ENCODE measurements at regions not wholly inside any gene's neighbourhood (a gene's known extent, or its start where the extent isn't known, plus 50 kb on each side); places are given as distances from the start of the nearest gene placed in this dataset.

DNA sequence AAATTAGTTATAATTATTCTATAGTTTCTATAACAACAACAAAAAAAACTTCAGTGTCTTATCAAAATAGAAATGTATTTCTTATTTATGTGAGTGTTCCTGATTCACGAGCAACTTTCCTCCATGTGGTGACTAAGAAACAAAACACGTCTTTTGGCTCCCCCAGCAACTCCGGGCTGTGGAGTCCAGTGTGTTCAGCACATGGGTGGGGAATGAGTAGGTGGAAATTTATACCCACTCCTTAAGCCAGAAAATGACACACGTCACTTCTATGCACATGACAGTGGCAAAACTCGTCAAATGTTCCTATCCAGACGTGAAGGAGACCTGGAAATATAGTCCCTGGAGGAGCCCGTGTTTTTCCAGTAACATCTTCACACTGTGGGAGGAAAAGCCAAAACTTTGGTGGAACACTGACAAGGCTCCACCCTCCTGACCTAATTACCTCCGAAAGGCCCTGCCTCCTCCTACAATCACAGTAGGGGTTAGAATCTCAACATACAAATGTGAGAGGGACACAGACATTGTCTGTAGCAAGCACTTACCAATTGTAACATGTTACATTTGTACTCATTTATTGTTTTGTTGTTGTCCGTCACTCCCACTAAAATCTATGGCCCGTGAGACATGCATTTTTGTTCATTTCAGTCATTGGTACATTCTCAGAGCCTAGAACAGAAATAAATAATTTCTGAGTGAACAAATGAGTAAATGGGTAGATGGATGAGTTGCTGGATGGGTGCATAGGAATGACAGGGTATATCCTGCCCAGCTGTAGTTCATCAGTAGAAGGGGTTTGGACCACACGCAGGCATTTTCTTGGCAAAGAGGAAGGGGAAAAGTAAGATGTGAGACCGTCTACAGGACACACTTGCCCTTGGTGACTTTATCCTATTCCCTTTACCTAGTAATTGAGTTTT is 605.8 kb upstream of the TENM3 start:
- no peak overlapping the region for H3K4me3 ChIP-seq (ENCODE audit: low read depth, low read length)
- H3K27ac ChIP-seq (ENCODE audit: low read depth, low read length) = no peak overlapping the region
- H3K4me1 ChIP-seq (ENCODE audit: control insufficient read depth, insufficient read depth, low read length) = no peaks in the 10 kb centered on the region
- no peak overlapping the region for H3K9ac ChIP-seq (ENCODE audit: low read depth, low read length)
- H3K9me3 ChIP-seq (ENCODE audit: control insufficient read depth, insufficient read depth, low read length) = no peaks in the 10 kb centered on the region
- H3K27me3 ChIP-seq (ENCODE audit: control insufficient read depth, insufficient read depth, low read length) = no peaks in the 10 kb centered on the region
- H3K36me3 ChIP-seq (ENCODE audit: control insufficient read depth, insufficient read depth, low read length) = no peaks in the 10 kb centered on the region

DNA sequence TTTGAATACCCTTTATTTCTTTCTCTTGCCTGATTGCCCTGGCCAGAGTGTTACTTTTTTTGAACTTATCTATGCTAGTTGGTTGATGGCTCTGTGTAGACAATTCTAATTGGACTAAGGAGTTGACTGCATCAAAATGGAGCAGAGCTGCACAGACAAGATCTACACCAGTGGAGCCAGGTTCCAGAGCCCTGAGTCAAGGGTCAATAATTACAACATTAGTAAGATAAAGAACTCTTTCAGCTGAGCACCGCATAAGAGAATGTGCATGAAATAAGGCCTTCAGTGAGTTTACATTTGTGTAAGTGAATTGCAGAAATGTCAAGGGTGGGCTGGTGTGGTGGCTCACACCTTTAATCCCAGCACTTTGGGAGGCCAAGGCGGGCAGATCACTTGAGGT is 599.7 kb upstream of the TENM3 start:
- no peaks in the 10 kb centered on the region for H3K9me3 ChIP-seq (ENCODE audit: control insufficient read depth, insufficient read depth, low read length)
- peaks cover 7% of the 10 kb centered on the region; the same call in 1 of the 2 replicates for H3K4me1 ChIP-seq (ENCODE audit: control insufficient read depth, insufficient read depth, low read length)
- no peak overlapping the region for H3K9ac ChIP-seq (ENCODE audit: low read depth, low read length)
- H3K36me3 ChIP-seq (ENCODE audit: control insufficient read depth, insufficient read depth, low read length) = no peaks in the 10 kb centered on the region
- no peak overlapping the region for H3K27ac ChIP-seq (ENCODE audit: low read depth, low read length)
- no peak overlapping the region for H3K4me3 ChIP-seq (ENCODE audit: low read depth, low read length)
- no peaks in the 10 kb centered on the region for H3K27me3 ChIP-seq (ENCODE audit: control insufficient read depth, insufficient read depth, low read length)

DNA sequence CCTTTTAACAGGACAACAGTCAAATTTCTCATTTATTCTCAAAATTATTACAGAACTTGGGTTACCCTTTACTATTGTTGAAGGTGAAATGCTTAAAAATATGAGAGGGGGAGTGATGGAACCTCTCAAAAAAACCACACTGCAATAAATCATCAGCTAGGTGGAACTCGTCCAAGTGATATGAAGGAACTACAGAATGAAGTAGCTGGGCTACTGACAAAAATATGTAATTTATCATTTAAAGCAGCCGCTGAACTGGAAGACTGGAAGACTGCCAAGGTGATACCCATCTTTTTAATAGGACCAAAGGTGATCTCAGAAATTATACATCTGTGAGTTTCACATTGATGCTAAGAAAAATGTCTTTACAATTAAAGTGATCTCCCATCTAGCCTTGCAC is 597.7 kb upstream of the TENM3 start:
- Histone ChIP-seq H3K4me1 (ENCODE audit: control insufficient read depth, insufficient read depth, low read length) (peaks cover 7% of the 10 kb centered on the region; the same call in 1 of the 2 replicates), H3K9me3 (ENCODE audit: control insufficient read depth, insufficient read depth, low read length) (no peaks in the 10 kb centered on the region), H3K4me3 (ENCODE audit: low read depth, low read length) (no peak overlapping the region), H3K27me3 (ENCODE audit: control insufficient read depth, insufficient read depth, low read length) (no peaks in the 10 kb centered on the region), H3K36me3 (ENCODE audit: control insufficient read depth, insufficient read depth, low read length) (no peaks in the 10 kb centered on the region), H3K9ac (ENCODE audit: low read depth, low read length) (no peak overlapping the region), H3K27ac (ENCODE audit: low read depth, low read length) (no peak overlapping the region)

DNA sequence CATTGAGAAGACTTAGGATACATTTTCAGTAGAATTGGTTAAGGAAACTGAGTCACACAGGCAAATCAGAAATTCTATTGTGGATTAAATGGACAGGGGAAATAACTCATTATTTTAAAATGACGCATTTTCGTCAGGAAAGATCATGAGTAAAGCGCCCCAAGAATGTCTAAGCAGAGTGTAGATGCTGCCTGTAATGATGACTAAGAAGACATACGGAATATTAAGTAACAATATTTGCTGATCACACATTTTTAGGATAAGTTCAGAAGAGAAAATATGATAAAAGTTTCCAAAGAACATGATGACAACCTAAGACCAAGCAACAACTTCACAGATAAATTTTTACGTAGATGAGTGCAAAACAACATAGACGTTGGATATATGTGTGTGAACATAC is 596.3 kb upstream of the TENM3 start:
- no peak overlapping the region for H3K9ac ChIP-seq (ENCODE audit: low read depth, low read length)
- no peaks in the 10 kb centered on the region for H3K9me3 ChIP-seq (ENCODE audit: control insufficient read depth, insufficient read depth, low read length)
- peaks cover 7% of the 10 kb centered on the region; the same call in 1 of the 2 replicates for H3K4me1 ChIP-seq (ENCODE audit: control insufficient read depth, insufficient read depth, low read length)
- no peak overlapping the region for H3K27ac ChIP-seq (ENCODE audit: low read depth, low read length)
- no peaks in the 10 kb centered on the region for H3K36me3 ChIP-seq (ENCODE audit: control insufficient read depth, insufficient read depth, low read length)
- H3K27me3 ChIP-seq (ENCODE audit: control insufficient read depth, insufficient read depth, low read length) = no peaks in the 10 kb centered on the region
- no peak overlapping the region for H3K4me3 ChIP-seq (ENCODE audit: low read depth, low read length)

DNA sequence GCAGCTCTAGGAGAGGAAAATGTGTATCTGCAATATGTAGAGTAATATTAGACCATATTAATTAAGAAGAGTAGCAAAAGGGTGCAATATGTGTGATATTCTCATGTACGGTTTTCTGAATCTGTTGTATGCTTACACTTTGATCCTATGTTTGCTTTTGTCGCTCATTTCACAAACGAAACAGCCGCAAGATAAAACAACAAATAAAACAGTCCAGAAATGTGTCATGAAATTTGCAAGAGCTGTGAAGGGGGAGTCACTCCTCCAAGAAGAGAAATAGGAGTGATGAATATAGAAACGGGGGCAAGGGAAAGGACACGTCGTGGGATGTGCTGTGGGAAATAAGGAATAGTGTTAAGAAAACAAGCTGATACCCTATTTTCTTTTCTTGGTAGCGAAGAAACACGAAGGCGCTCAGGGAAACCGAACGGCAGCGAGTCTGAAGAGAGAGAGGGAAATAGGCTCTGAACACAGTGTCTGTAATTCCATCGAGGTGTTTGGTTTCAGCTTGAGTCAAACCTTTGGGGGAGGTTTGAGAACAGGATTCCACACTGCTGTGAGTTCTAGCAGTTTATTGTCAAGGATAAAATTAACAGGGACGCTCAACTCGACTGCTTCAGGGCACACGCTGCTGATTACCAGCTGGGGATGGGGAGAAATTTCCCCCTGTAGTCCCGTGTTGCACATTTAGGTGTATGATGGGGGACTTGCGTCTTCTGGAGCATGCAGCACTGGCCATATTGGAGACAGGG is 595.6 kb upstream of the TENM3 start:
- no peaks in the 10 kb centered on the region for H3K36me3 ChIP-seq (ENCODE audit: control insufficient read depth, insufficient read depth, low read length)
- no peaks in the 10 kb centered on the region for H3K9me3 ChIP-seq (ENCODE audit: control insufficient read depth, insufficient read depth, low read length)
- H3K9ac ChIP-seq (ENCODE audit: low read depth, low read length) = no peak overlapping the region
- peaks cover 7% of the 10 kb centered on the region; the same call in 1 of the 2 replicates for H3K4me1 ChIP-seq (ENCODE audit: control insufficient read depth, insufficient read depth, low read length)
- no peak overlapping the region for H3K27ac ChIP-seq (ENCODE audit: low read depth, low read length)
- no peaks in the 10 kb centered on the region for H3K27me3 ChIP-seq (ENCODE audit: control insufficient read depth, insufficient read depth, low read length)
- H3K4me3 ChIP-seq (ENCODE audit: low read depth, low read length) = no peak overlapping the region

DNA sequence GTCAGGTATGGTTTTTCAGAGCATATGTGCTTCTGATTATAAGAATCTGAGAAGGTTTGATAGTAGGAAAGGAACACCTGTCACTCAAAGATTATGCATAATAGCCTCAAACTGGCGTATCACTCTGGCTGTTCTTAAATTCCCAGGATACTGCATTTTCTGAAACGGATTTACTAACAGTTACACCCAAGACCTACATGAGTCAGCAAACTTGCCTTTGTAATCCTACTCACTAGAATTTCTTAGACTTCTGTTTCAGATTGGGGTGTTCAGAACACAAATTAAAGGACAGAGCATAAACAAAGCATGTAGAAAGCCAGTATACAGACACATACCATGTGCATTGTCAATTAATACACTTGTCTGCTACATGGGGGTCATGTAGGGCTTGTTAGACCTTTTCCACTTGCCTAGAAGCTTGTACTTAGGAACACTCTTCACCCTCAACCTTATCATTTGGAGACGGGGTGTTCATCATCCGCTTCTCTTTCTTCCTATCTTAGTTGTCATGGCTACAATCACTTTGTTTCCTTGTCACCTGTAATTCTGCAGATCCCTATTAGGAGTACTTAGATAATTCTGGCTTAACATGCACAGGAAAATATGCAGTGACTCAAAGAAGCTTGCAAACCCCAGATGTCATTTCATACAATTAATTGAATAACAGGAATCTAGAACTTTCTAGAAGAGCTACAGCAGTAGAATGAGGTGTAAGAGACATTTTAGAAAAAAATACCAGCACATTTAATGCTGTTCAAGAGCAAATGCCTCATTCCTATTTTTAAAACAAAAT is 593.0 kb upstream of the TENM3 start:
- H3K27me3 ChIP-seq (ENCODE audit: control insufficient read depth, insufficient read depth, low read length) = no peaks in the 10 kb centered on the region
- H3K36me3 ChIP-seq (ENCODE audit: control insufficient read depth, insufficient read depth, low read length) = no peaks in the 10 kb centered on the region
- no peak overlapping the region for H3K27ac ChIP-seq (ENCODE audit: low read depth, low read length)
- no peaks in the 10 kb centered on the region for H3K9me3 ChIP-seq (ENCODE audit: control insufficient read depth, insufficient read depth, low read length)
- H3K4me3 ChIP-seq (ENCODE audit: low read depth, low read length) = no peak overlapping the region
- H3K9ac ChIP-seq (ENCODE audit: low read depth, low read length) = no peak overlapping the region
- peaks cover 7% of the 10 kb centered on the region; the same call in 1 of the 2 replicates for H3K4me1 ChIP-seq (ENCODE audit: control insufficient read depth, insufficient read depth, low read length)

DNA sequence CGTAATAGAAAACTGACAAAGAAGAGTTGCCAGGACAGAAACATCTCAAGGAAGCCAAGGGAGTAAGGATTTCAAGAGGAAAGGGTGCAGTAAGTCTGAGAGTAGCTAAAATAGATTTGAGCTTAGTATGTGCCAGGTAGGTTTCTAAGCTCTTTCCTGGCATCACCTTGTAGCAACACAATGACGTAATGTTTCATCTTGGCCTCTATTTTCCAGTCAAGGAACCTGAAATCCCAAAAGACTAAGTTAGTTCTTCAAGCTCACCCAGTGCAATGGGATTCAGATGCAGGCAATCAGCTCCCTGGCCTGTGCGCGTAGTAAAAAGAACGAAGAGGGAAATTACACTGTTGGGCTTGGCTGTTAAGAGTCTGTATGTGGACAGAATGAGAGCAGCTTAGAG is 586.5 kb upstream of the TENM3 start:
- Histone ChIP-seq H3K36me3 (ENCODE audit: control insufficient read depth, insufficient read depth, low read length) (no peaks in the 10 kb centered on the region), H3K27ac (ENCODE audit: low read depth, low read length) (no peak overlapping the region), H3K4me1 (ENCODE audit: control insufficient read depth, insufficient read depth, low read length) (no peaks in the 10 kb centered on the region), H3K27me3 (ENCODE audit: control insufficient read depth, insufficient read depth, low read length) (no peaks in the 10 kb centered on the region), H3K9me3 (ENCODE audit: control insufficient read depth, insufficient read depth, low read length) (no peaks in the 10 kb centered on the region), H3K9ac (ENCODE audit: low read depth, low read length) (no peak overlapping the region), H3K4me3 (ENCODE audit: low read depth, low read length) (no peak overlapping the region)

DNA sequence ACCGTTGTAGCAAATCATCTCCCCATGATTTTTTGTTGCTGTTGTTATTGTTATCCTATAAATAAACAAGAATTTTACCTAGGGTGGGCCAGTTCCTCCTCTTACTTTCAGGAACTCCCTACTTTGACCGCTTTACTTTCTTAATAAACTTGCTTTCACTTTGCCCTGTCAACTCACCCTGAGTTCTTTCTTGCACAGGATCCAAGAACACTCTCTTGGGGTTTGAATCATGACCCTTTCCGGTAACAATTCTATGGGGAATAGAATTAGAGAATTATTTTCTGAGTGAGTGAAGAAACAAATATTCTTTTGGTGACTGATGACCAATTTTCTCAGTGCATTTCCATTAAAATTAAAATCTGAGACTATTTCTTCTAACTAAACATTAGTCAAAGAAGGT is 584.0 kb upstream of the TENM3 start:
- no peak overlapping the region for H3K9ac ChIP-seq (ENCODE audit: low read depth, low read length)
- H3K4me1 ChIP-seq (ENCODE audit: control insufficient read depth, insufficient read depth, low read length) = no peaks in the 10 kb centered on the region
- no peak overlapping the region for H3K4me3 ChIP-seq (ENCODE audit: low read depth, low read length)
- no peak overlapping the region for H3K27ac ChIP-seq (ENCODE audit: low read depth, low read length)
- H3K36me3 ChIP-seq (ENCODE audit: control insufficient read depth, insufficient read depth, low read length) = no peaks in the 10 kb centered on the region
- H3K9me3 ChIP-seq (ENCODE audit: control insufficient read depth, insufficient read depth, low read length) = no peaks in the 10 kb centered on the region
- H3K27me3 ChIP-seq (ENCODE audit: control insufficient read depth, insufficient read depth, low read length) = no peaks in the 10 kb centered on the region

DNA sequence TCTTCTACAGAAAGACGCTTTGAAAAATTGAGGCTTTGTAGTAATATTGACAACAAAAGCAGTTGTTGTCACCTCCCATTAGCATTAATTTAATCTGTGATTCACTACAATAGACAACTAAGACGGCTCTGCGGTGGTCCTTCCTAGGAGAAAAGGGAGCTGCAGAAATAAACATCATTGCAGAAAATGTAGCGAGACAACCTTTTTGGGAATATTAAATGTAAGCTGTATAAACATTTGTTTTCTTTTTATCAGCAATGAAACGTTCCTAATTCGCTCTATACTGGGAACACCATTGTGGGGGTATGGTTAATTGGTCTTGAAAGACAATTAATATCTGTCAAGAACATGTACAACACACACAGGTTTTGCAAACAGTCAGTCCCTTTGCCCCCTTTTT is 583.3 kb upstream of the TENM3 start:
- H3K27ac ChIP-seq (ENCODE audit: low read depth, low read length) = no peak overlapping the region
- H3K36me3 ChIP-seq (ENCODE audit: control insufficient read depth, insufficient read depth, low read length) = no peaks in the 10 kb centered on the region

DNA sequence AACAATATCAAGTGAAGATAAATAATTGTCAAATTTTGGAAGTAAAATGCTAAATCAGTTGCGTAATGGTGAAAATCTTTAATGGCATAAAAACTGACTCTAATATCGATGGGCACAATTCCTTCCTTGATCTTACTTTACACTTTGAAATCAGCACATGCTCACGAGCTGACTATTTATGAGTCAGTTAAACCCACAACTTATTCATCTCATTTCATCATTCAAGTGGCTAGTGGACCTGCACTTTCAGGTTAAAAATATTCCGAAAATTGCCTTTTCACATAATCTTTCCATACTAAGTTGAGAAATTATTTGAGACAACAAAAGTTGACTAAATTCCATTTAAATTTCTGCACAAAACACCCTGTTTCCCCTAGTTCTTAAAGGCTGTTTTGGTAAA is 582.1 kb upstream of the TENM3 start:
- H3K4me3 ChIP-seq (ENCODE audit: low read depth, low read length) = no peak overlapping the region
- H3K9ac ChIP-seq (ENCODE audit: low read depth, low read length) = no peak overlapping the region
- H3K9me3 ChIP-seq (ENCODE audit: control insufficient read depth, insufficient read depth, low read length) = no peaks in the 10 kb centered on the region
- H3K27ac ChIP-seq (ENCODE audit: low read depth, low read length) = no peak overlapping the region
- H3K27me3 ChIP-seq (ENCODE audit: control insufficient read depth, insufficient read depth, low read length) = no peaks in the 10 kb centered on the region
- no peaks in the 10 kb centered on the region for H3K4me1 ChIP-seq (ENCODE audit: control insufficient read depth, insufficient read depth, low read length)
- H3K36me3 ChIP-seq (ENCODE audit: control insufficient read depth, insufficient read depth, low read length) = no peaks in the 10 kb centered on the region

More for the DNA sequence above, 583.3 kb upstream of the TENM3 start:
- Histone ChIP-seq H3K27me3 (ENCODE audit: control insufficient read depth, insufficient read depth, low read length) (no peaks in the 10 kb centered on the region), H3K9me3 (ENCODE audit: control insufficient read depth, insufficient read depth, low read length) (no peaks in the 10 kb centered on the region), H3K4me1 (ENCODE audit: control insufficient read depth, insufficient read depth, low read length) (no peaks in the 10 kb centered on the region), H3K4me3 (ENCODE audit: low read depth, low read length) (no peak overlapping the region), H3K9ac (ENCODE audit: low read depth, low read length) (no peak overlapping the region)
